HCT116 (cell line): ENCODE measurements at regions not wholly inside any gene's neighbourhood (a gene's known extent, or its start where the extent isn't known, plus 50 kb on each side); places are given as distances from the start of the nearest gene placed in this dataset.
"Not testable (repeated sequence)": the region's sequence is repeated elsewhere in the genome, so short reads cannot be mapped to it uniquely, and the experiment has no call there.

Experiments
- ATAC-seq: fragments of 200-7000 bp; cut with Tn5 transposase; 2 replicates; pipeline ENCODE4 v1.9.1; 2020; ENCODE audit warnings: mild to moderate bottlenecking, moderate library complexity
- BruUV-seq: library from RNA; stranded (reverse); fragments of 400-500 nt; replicated peaks from 2 replicates; lab custom pipeline; 2021; lab: Mats Ljungman, UMichigan
- CTCF ChIA-PET: fragments of 300-600 bp; sonication (Branson Sonifier 250); formaldehyde crosslinking; loops from one replicate; lab custom pipeline; 2021; ENCODE audit warnings: antibody characterized with exemption; lab: Charles Lee
- POLR2A ChIA-PET: fragments of 300-600, 350-600 bp; sonication (Branson Sonifier 250); formaldehyde crosslinking; loops from one replicate; lab custom pipeline; 2021; ENCODE audit warnings: antibody characterized with exemption; lab: Charles Lee
- RAD21 ChIA-PET, 2 experiments: fragments of 300-600 bp; sonication (Branson Sonifier 250); formaldehyde crosslinking; loops; one replicate each; lab custom pipeline; 2023; ENCODE audit warnings: low total read pairs in 2 of 2; ENCODE audit not compliant: uncharacterized antibody in 2 of 2, unreplicated experiment in 2 of 2, low non-redundant PET in 1 of 2; lab: Charles Lee
- DNase-seq: peaks from one replicate; pipeline ENCODE4 v3.0.0-alpha.2; 2010; ENCODE audit warnings: low read depth, low spot score
- H2AFZ ChIP-seq: fragments of 200-600 bp; shearing (Covaris generic), sonication (generic); 2 replicates; pipeline ENCODE4 v1.6.1; 2017; ENCODE audit warnings: low read depth, mixed run types, mixed read lengths, antibody characterized with exemption, low read length; ENCODE audit not compliant: poor library complexity, severe bottlenecking
- H3K27ac ChIP-seq: 2 replicates; pipeline ENCODE4 v1.5.1; 2012; ENCODE audit warnings: low read depth, low read length
- H3K27me3 ChIP-seq: fragments of 200-600 bp; sonication (generic); 2 replicates; pipeline ENCODE4 v1.6.1; 2016; ENCODE audit warnings: mixed run types, low read length, mixed read lengths; ENCODE audit not compliant: insufficient read depth
- H3K36me3 ChIP-seq, 2 experiments: fragments of 200-500 bp in 1 of 2; fragments of 200-600 bp in 1 of 2; sonication (Bioruptor generic) in 1 of 2; sonication (generic) in 1 of 2; 2 replicates each; pipeline versions ENCODE4 v1.5.1 to v1.6.1; 2014 to 2016; ENCODE audit warnings: low read length in 2 of 2, inconsistent platforms in 1 of 2, mixed read lengths in 1 of 2, mixed run types in 1 of 2; ENCODE audit not compliant: insufficient read depth in 2 of 2, control insufficient read depth in 1 of 2
- H3K4me1 ChIP-seq, 2 experiments: fragments of 200-600 bp in 1 of 2; sonication (generic) in 1 of 2; 2 replicates each; pipeline versions ENCODE4 v1.5.1 to v1.6.1; 2012 to 2017; ENCODE audit warnings: low read length in 2 of 2, inconsistent platforms in 1 of 2, mild to moderate bottlenecking in 1 of 2, mixed read lengths in 1 of 2, mixed run types in 1 of 2, moderate library complexity in 1 of 2; ENCODE audit not compliant: insufficient read depth in 2 of 2, control insufficient read depth in 1 of 2
- H3K4me2 ChIP-seq: fragments of 200-600 bp; sonication (generic); 2 replicates; pipeline ENCODE4 v1.6.1; 2017; ENCODE audit warnings: mixed run types, low read length, mixed read lengths
- H3K4me3 ChIP-seq, 2 experiments: fragments of 200-600 bp in 1 of 2; sonication (generic) in 1 of 2; replicated peaks in 1 of 2; 2 replicates each; pipeline ENCODE4 v1.5.1; 2011 to 2016; ENCODE audit warnings: low read length in 2 of 2, control low read depth in 1 of 2, low read depth in 1 of 2, mild to moderate bottlenecking in 1 of 2, mixed read lengths in 1 of 2, mixed run types in 1 of 2
- H3K79me2 ChIP-seq: fragments of 200-600 bp; sonication (generic); 2 replicates; pipeline ENCODE4 v1.6.1; 2017; ENCODE audit warnings: mild to moderate bottlenecking, mixed run types, low read length, moderate library complexity, mixed read lengths; ENCODE audit not compliant: insufficient read depth
- H3K9ac ChIP-seq: fragments of 200-600 bp; sonication (generic); 2 replicates; pipeline ENCODE4 v1.6.1; 2016; ENCODE audit warnings: low read length, mixed read lengths
- H3K9me2 ChIP-seq: fragments of 200-600 bp; sonication (generic), shearing (Covaris generic); 2 replicates; pipeline ENCODE4 v1.6.1; 2017; ENCODE audit warnings: mixed run types, mild to moderate bottlenecking, moderate library complexity; ENCODE audit not compliant: insufficient read depth
- H3K9me3 ChIP-seq, 2 experiments: fragments of 200-500 bp in 1 of 2; fragments of 200-600 bp in 1 of 2; sonication (Bioruptor generic) in 1 of 2; sonication (generic) in 1 of 2; 2 replicates each; pipeline ENCODE4 v1.6.1; 2014 to 2017; ENCODE audit warnings: low read length in 2 of 2, mixed read lengths in 2 of 2, inconsistent platforms in 1 of 2, low read depth in 1 of 2, mild to moderate bottlenecking in 1 of 2, mixed run types in 1 of 2, moderate library complexity in 1 of 2; ENCODE audit not compliant: control insufficient read depth in 1 of 2, insufficient read depth in 1 of 2
- H4K20me1 ChIP-seq: fragments of 200-600 bp; sonication (generic), shearing (Covaris generic); 2 replicates; pipeline ENCODE4 v1.6.1; 2017; ENCODE audit warnings: mixed run types, mild to moderate bottlenecking, moderate library complexity; ENCODE audit not compliant: insufficient read depth
- ATF3 ChIP-seq: IDR thresholded peaks from 2 replicates; pipeline ENCODE4 v1.6.1; 2012
- CBX3 ChIP-seq: IDR thresholded peaks from 2 replicates; pipeline ENCODE4 v1.6.1; 2012; ENCODE audit warnings: low read depth
- CEBPB ChIP-seq: IDR thresholded peaks from 2 replicates; pipeline ENCODE4 v1.6.1; 2012; ENCODE audit warnings: low read depth
- CTCF ChIP-seq, 3 experiments: fragments of 200-600 bp in 1 of 3; sonication (generic) in 1 of 3; IDR thresholded peaks in 2 of 3; conservative IDR thresholded peaks in 1 of 3; 2 replicates each; pipeline ENCODE4 v1.5.1; 2012 to 2017; ENCODE audit warnings: low read depth in 2 of 3, low read length in 2 of 3, antibody characterized with exemption in 1 of 3, borderline replicate concordance in 1 of 3, control low read depth in 1 of 3, mild to moderate bottlenecking in 1 of 3, mixed read lengths in 1 of 3, mixed run types in 1 of 3, moderate library complexity in 1 of 3; ENCODE audit not compliant: insufficient read depth in 1 of 3
- ELF1 ChIP-seq: IDR thresholded peaks from 2 replicates; pipeline ENCODE4 v1.6.1; 2012; ENCODE audit warnings: low read depth, borderline replicate concordance
- EZH2 ChIP-seq: fragments of 200-600 bp; sonication (generic); IDR thresholded peaks from 2 replicates; pipeline ENCODE4 v1.6.1; 2017; ENCODE audit warnings: antibody characterized with exemption, mixed run types
- EZH2phosphoT487 ChIP-seq: fragments of 200-600 bp; IDR thresholded peaks from 2 replicates; pipeline ENCODE4 v1.6.1; 2018; ENCODE audit warnings: antibody characterized with exemption, borderline replicate concordance
- FOSL1 ChIP-seq: IDR thresholded peaks from 2 replicates; pipeline ENCODE4 v1.6.1; 2012; ENCODE audit warnings: low read depth
- JUND ChIP-seq: IDR thresholded peaks from 2 replicates; pipeline ENCODE4 v1.6.1; 2012
- MAX ChIP-seq: IDR thresholded peaks from 2 replicates; pipeline ENCODE4 v1.6.1; 2012
- POLR2A ChIP-seq: IDR thresholded peaks from 2 replicates; pipeline ENCODE4 v1.7.0; 2011; ENCODE audit warnings: borderline replicate concordance; ENCODE audit not compliant: insufficient read depth, insufficient read length; ENCODE audit errors: extremely low read depth
- POLR2AphosphoS5 ChIP-seq: IDR thresholded peaks from 2 replicates; pipeline ENCODE4 v1.6.1; 2011; ENCODE audit warnings: mild to moderate bottlenecking, low read depth, low read length, moderate library complexity
- SIN3A ChIP-seq: IDR thresholded peaks from 2 replicates; pipeline ENCODE4 v1.6.1; 2012; ENCODE audit warnings: low read depth
- TCF7L2 ChIP-seq: IDR thresholded peaks from 2 replicates; pipeline ENCODE4 v1.7.0; 2011; ENCODE audit warnings: borderline replicate concordance, inconsistent platforms; ENCODE audit not compliant: insufficient read depth, insufficient read length; ENCODE audit errors: extremely low read depth
- ZBTB33 ChIP-seq: IDR thresholded peaks from 2 replicates; pipeline ENCODE4 v1.6.1; 2011; ENCODE audit warnings: mild to moderate bottlenecking, low read length, moderate library complexity; ENCODE audit not compliant: insufficient replicate concordance; ENCODE audit errors: extremely low read depth
- intact Hi-C: fragments of 100-400 bp; cut with micrococcal nuclease; formaldehyde crosslinking; loops from 2 replicates; pipeline ENCODE4 v1.10.0; 2022

GRCh38 chr4:67412153-67412712, 133.1 kb downstream of the CENPC start:
- H3K9ac ChIP-seq, H3K9me2 ChIP-seq, intact Hi-C loops, ATAC-seq, H3K79me2 ChIP-seq, H3K27ac ChIP-seq, DNase-seq, H3K9me3 ChIP-seq, BruUV-seq, H3K27me3 ChIP-seq, POLR2A ChIA-PET, H4K20me1 ChIP-seq, H3K36me3 ChIP-seq, H2AFZ ChIP-seq, H3K4me1 ChIP-seq, RAD21 ChIA-PET, H3K4me3 ChIP-seq, H3K4me2 ChIP-seq, CTCF ChIA-PET: not testable (repeated sequence)

GRCh38 chr4:67403342-67403741, 142.0 kb downstream of the CENPC start:
- Histone ChIP-seq H3K9me2 (no peaks in the 10 kb centered on the region), H3K9ac (no peak overlapping the region), H4K20me1 (no peaks in the 10 kb centered on the region), H3K79me2 (no peaks in the 10 kb centered on the region), H3K4me1 (no peaks in the 10 kb centered on the region), H3K27ac (no peak overlapping the region), H3K4me2 (no peak overlapping the region), H3K27me3 (no peaks in the 10 kb centered on the region), H2AFZ (no peak overlapping the region), H3K36me3 (no peaks in the 10 kb centered on the region), H3K9me3 (no peaks in the 10 kb centered on the region), H3K4me3 (no peak overlapping the region)
- RAD21 ChIA-PET, result no interaction called here
- ATAC-seq (no peak), DNase-seq (no peak)
- POLR2A ChIA-PET, result interaction anchor here (0.7 kb wide), 1 partner anchor 10 kb away, joined by 7 read pairs; no protein-coding TSS in a partner anchor
- TF ChIP-seq JUND, result no peak
- no peak for TF ChIP-seq POLR2AphosphoS5
- TF ChIP-seq TCF7L2, result no peak
- no peak for TF ChIP-seq CTCF (IDR thresholded peaks at IDR 0.05 in 2 of 3, conservative IDR thresholded peaks at IDR 0.05 in 1 of 3; ENCODE audit: borderline replicate concordance in 1 of 3, insufficient read depth in 1 of 3, low read depth in 2 of 3, low read length in 2 of 3)
- TF ChIP-seq SIN3A, result no peak
- TF ChIP-seq CEBPB, result no peak
- no peak for TF ChIP-seq CBX3
- TF ChIP-seq MAX, result no peak
- no peak for TF ChIP-seq EZH2
- TF ChIP-seq ZBTB33, result no peak
- no peak for TF ChIP-seq POLR2A
- TF ChIP-seq EZH2phosphoT487, result no peak
- no peak for TF ChIP-seq FOSL1
- no peak for TF ChIP-seq ATF3
- no peak for TF ChIP-seq ELF1
- intact Hi-C loops, result no loop called here
- CTCF ChIA-PET, result no interaction called here
- no TSS peak for BruUV-seq
